Activated CD8-positive, alpha-beta memory T cell treated with anti-CD3 and anti-CD28 coated beads for 36 hours (primary cell): ENCODE measurements at regions not wholly inside any gene's neighbourhood (a gene's known extent, or its start where the extent isn't known, plus 50 kb on each side); places are given as distances from the start of the nearest gene placed in this dataset.

Experiments
- CTCF ChIA-PET: fragments of 350-600 bp; sonication (Branson Sonifier 250); formaldehyde crosslinking; loops from one replicate; lab custom pipeline; 2021; ENCODE audit warnings: antibody characterized with exemption; lab: Charles Lee
- POLR2A ChIA-PET: fragments of 350-600 bp; sonication (Branson Sonifier 250); formaldehyde crosslinking; loops from one replicate; lab custom pipeline; 2021; ENCODE audit warnings: antibody characterized with exemption; lab: Charles Lee

DNA sequence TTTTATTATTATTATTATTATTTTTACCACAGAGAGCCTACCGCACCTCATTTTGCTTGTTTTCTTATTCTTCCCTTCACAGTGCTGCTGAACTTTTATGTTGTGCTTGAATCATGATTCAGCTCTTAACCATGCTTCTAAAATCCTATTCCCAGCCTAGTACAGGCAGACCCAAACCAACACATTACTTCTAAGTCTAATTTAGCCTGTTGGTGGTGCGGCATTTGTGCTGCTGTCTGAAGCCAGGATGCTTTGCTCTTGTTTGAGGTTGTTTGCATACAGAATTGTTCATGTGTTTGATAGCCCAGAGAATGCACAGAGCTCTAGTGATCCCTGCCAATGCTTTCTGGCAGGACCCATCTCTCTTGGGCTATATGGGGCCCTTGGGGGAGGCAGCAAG is 213.5 kb upstream of the KCNG1 start:
- CTCF ChIA-PET: interaction anchor here (0.9 kb wide), 1 partner anchor 15 kb away, joined by 4 read pairs; no protein-coding TSS in a partner anchor

DNA sequence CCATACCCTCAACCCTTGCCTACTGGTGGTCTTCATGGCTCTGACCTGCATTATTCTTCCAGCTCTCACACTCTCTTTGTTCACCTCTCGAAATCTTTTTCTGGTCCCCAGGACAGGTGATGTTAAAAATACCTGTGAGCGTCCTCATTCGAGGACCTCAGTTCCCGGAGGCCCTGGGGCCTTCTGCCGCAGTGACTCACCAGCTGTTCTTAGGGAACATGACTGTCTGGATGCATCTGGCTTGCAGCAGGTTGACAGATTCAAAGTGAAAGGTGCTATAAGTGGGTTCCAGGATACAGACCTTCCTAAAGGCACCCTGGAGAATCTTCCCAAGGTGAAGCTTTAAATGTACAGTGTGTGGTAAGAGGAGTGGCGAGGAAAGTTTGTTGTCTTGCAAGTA is 210.4 kb upstream of the KCNG1 start:
- ChIA-PET CTCF (interaction anchor here (0.6 kb wide), 1 partner anchor 70 kb away, joined by 3 read pairs; no protein-coding TSS in a partner anchor), POLR2A (no interaction called here)

More for the DNA sequence above, 213.5 kb upstream of the KCNG1 start:
- POLR2A ChIA-PET: no interaction called here

DNA sequence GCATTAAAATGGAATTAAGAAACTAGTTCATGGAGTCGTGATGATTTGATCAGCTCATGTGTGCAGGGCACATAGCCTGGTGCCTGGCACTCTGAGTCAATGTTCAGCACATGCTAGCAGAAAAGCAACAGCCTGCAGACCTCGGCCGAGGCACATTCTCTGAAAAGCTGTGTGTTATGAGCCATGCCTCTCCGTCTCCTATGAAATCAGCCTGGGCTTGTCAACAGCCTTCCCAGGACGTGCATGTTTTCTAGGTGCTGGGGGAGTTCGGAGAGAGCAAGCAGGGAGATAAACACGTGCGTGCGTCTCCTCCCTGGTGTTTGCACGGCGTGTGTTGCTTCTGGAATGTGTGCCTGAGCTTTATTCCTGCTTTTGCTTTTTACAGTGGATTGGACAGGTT is 207.8 kb upstream of the KCNG1 start:
- CTCF ChIA-PET: no interaction called here

DNA sequence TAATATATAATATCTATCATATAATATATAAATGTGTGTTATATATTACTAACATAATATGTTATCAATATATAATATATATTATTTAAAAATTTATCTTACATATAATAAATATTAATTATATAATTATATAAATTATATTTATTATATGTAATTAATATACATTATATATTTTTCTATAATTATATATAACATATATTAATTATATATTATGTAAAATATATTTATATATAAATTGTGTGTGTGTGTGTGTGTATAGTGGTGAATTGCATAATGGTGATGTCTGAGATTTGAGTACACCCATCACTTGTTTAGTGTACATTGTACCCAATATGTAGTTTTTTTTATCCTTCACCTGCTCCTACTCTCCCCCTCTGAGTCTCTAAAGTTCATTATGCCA is 205.9 kb upstream of the KCNG1 start:
- ChIA-PET CTCF (no interaction called here), POLR2A (no interaction called here)

More for the DNA sequence above, 207.8 kb upstream of the KCNG1 start:
- POLR2A ChIA-PET: no interaction called here

DNA sequence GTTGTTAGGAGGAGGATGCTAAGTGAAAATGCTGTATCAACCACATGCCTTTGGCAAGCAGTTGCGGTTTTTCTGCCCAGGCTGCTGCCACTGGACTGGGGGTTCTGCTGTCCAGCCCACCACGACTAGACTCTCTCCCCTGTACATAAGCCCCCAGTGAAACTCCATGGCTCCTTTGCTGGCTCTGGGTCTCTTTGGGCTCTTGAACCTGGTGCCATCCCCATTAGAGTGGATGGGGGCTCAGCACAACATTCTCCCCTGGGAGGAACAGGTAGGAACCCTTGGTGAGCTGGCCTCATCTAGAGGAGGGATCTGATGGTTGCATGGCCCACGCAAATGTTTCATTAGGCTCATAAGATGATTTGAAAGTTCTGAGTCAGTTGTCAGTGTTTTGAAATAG is 204.8 kb upstream of the KCNG1 start:
- POLR2A ChIA-PET: no interaction called here

DNA sequence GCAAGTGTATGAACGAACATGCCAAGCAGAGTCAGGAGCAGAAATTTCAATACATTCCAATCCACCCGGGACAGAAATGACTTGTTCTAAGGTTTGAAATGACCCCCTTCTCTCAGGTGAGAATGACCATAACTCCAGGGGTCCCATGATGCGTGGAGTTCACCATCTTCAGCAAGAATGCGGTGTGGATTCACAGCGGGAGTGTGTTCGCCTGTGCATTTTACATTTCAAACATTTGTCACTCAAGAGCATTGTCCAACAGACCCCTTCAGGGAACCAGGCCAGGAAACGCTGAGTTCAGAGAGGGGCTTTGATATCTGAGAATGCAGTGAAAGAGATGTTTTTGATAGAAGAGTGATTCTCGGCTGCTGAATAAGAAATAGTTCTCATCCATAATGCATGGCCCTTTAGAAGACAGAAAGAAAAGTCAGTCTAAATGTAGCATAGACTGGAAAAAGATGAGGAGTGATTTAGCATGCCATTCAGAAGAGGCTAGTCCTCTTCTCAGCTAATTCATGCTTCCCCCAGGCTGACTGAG is 200.3 kb upstream of the KCNG1 start:
- CTCF ChIA-PET: interaction anchor here (2.0 kb wide), 1 partner anchor 230 kb away, joined by 5 read pairs; no protein-coding TSS in a partner anchor

More for the DNA sequence above, 204.8 kb upstream of the KCNG1 start:
- CTCF ChIA-PET: no interaction called here

DNA sequence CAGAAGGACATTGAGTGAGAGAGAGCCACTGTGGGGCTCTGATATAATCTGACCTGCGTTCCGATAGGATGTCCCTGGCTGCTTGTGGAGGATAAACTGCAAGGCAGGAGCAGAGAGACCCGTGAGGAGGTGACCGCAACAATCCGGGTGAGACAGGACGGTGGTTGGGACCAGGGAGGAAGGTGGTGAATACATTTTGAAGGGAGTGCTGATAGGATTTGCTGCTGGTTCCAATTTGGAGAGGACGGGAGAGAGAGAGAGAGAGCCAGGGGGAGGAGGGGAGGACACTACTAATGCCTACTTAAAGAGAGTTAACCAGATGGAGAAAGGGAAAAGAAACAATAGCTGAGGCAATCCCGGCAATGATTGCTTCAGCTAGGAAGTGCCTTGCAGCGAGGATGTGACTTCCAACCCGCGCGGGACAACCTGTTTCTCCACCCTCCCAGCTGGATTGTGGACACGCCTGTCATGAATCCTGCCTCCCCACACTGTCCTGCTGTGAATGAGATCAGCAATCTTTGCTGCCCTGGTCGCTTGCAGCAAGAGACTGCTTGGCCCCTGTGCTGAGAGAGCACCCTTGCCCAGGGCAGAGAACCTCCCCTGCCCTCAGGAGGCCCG is 199.0 kb upstream of the KCNG1 start:
- ChIA-PET POLR2A (no interaction called here), CTCF (interaction anchor here (0.6 to 2.0 kb wide), 4 partner anchors 15 to 234 kb away, joined by 3 to 5 read pairs (median 4); no protein-coding TSS in a partner anchor)

More for the DNA sequence above, 200.3 kb upstream of the KCNG1 start:
- POLR2A ChIA-PET: no interaction called here

DNA sequence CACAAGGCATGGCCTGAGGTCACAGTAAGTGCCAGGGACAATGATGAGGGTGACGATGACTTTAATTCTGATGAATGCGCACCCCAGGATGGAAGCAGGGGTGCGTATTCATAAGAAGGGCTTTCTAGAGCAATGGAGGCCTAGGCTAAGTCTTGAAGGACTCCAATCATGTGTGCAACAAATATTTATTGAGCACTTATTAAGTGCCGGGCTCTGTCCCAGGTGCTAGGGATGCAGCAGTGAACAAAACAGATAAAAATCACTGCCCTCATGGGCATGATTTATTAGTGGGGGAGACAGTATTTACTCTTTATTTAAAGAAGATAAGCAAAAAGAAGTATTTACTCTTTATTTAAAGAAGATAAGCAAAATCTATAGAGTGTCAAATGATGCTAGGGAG is 198.2 kb upstream of the KCNG1 start:
- ChIA-PET POLR2A (no interaction called here), CTCF (interaction anchor here (0.6 to 1.9 kb wide), 6 partner anchors 15 to 687 kb away, joined by 3 to 4 read pairs (median 3); no protein-coding TSS in a partner anchor)

DNA sequence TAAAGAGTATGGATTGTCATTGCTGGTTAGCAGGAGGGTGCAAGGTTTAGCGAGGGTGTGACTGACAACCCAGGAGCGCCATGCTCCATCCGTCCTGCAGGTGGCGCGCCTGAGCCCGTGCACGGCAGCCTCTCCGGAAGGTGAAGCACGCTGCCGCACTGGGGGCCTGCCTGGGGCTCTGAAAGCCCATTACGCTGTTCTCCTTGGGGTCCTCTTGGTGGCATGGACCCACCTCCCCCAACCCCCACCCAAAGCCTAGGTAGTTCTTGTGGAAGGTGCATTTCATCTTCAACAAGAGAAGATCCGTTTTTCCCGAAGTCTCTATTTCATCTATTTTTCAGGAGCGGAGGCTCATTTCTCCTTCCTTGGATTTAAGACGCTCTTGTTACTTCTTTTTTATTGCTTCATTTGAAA is 197.4 kb upstream of the KCNG1 start:
- CTCF ChIA-PET: interaction anchor here (1.9 kb wide), 1 partner anchor 16 kb away, joined by 4 read pairs; no protein-coding TSS in a partner anchor
- POLR2A ChIA-PET: no interaction called here

DNA sequence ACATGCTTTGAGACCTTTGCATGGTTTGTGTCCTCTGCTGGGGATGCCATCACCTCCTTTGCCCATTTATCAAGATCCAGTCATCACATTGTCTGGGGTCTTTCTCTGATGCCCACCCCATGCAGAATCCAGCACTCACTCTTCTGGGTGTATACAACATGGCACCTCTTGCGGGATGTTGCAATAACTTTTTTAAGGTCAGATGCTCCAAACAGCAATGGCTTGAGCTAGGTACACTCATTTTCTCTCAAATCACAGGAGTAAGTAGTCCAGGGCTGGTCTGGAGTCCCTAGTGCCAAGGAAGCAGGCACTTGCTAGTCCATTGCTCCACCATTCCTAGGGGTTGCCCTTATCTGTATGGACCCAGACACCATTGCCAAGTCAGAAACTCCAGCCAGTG is 196.6 kb upstream of the KCNG1 start:
- ChIA-PET CTCF (interaction anchor here (1.5 kb wide), 1 partner anchor 87 kb away, joined by 5 read pairs; no protein-coding TSS in a partner anchor), POLR2A (no interaction called here)

DNA sequence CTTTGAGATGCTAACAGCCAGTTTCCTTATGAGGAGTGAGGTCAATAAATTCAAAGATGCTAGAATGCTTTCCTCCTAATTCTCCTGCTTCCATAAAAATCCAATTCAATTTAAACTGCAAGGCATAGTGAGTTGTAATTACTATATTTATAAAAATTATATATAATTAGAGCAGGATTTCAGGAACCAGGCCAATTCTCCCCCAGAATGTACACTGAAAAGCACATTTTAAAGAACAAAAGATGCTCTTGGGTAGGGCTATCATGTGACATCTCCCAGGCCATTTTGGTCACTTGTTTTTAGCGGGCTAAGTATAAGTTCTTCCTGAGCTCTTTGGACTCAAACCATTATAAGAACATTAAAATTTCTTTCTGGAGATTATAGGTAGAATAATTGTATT is 195.7 kb upstream of the KCNG1 start:
- CTCF ChIA-PET: interaction anchor here (1.1 to 1.5 kb wide), 2 partner anchors 88 to 237 kb away, joined by 3 to 5 read pairs; no protein-coding TSS in a partner anchor
- POLR2A ChIA-PET: no interaction called here

DNA sequence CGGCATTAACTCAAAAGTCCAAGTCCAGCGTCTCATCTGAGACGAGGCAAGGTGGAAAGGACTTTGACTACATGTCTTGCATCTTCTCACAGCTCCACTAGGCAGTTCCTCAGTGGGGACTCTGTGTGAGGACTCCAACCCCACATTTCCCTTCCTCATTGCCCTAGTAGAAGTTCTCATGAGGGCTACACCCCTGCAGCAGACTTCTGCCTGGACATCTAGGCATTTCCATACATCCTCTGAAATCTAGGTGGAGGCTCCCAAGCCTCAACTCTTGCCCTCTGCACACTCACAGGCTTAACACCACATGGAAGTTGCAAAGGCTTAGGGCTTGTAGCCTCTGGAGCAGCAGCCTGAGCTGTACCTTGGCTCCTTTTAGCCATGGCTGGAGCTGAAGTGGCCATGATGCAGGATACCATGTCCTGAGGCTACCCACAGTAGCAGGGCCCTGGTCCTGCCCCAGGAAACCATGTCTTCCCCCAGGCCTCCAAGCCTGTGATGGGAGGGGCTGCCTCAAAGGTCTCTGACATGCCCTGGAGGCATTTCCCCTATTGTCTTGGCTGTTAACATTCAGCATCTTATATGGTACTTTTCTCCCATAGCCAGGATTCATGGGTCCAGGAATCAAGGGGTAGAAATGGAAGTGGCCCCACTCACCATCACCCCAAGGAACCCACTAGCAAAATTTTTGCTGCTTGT is 194.6 kb upstream of the KCNG1 start:
- POLR2A ChIA-PET: no interaction called here
- CTCF ChIA-PET: no interaction called here

DNA sequence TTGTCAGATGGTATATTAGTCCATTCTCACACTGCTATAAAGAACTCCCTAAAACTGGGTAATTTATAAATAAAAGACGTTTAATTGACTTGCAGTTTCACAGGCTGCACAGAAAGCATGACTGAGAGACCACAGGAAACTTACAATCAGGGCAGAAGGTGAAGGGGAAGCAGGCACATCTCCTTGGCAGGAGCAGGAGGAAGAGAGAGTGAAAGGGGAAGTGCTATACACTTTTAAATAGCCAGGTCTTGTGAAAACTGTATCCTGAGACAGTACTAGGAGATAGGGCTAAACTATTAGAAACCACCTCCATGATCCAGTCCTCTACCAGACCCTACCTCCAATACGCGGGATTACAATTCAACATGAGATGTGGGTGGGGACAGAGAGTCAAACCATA is 193.9 kb upstream of the KCNG1 start:
- ChIA-PET CTCF (no interaction called here), POLR2A (no interaction called here)

DNA sequence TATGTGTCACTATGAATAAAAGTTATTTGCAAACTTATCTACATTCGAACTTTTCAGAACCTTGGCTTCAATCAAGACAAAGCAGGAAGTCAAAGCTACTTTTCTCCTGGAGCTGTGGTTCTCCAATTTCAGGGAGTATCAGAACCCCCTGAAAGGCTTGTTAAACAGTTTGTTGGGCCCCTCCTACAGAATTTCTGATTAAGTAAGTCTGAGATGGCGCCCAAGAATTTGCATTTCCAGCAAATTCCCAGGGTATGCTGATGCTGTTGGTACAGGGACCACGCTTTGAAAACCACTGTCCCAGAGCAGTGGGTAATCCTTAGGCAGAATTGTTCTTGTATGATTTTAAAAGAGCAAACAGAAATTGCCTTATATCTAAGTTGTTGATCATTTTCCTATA is 189.9 kb upstream of the KCNG1 start:
- POLR2A ChIA-PET: no interaction called here
- CTCF ChIA-PET: interaction anchor here (0.6 to 1.3 kb wide), 2 partner anchors 106 to 546 kb away, joined by 3 read pairs; no protein-coding TSS in a partner anchor

DNA sequence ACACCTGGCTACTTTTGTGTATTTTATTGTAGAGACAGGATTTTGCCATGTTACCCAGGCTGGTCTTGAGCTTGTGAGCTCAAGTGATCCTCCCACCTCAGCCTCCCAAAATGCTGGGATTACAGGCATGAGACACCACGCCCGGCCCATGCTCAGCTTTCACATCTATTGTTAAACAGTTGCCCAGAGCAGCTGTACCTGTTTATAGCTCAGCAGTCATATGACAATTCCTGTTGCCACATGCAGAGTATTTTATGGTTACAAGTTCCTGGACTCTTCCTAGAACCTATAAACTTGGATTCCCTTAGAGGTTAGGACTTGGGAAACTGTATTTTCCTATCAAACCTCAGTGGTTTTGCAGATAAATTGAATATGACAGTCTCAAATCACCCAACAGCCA is 188.3 kb upstream of the KCNG1 start:
- ChIA-PET POLR2A (no interaction called here), CTCF (no interaction called here)

DNA sequence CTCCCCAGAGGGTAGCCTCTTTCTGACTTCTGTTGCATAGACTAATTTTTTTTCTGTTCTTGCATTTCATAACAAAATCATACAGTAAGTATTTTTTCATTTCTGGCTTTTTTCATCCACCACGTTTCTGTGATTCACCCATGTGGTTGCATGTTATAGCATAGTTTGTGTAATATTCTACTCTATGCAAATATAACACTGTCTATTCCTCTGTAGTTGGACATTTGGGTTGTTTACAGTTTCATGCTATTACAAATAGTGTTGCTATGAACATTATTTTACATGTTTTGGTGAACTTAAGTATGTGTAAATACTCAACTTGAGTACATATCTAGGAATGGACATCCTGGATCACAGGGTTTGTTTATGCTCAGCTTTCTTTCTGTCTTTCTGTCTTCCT is 187.2 kb upstream of the KCNG1 start:
- ChIA-PET CTCF (no interaction called here), POLR2A (no interaction called here)

DNA sequence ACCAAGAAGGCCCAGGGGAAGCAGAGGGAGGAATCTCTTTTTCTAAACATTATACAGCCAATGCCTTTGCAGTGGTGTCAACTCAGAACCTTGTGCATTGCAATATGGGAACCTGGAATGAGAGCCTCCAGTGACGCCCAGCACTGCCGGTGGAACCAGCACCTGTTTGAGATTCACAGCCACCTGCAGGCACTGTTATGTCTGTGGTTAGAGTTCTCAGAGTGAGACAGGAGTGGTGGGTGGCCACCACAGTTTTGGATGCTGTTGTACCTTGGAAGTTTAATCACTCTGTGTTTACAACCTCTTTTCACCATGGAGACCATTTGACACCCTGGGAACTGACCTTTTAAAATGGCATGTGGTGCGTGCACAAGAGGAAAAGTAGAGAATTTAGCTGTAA is 185.3 kb upstream of the KCNG1 start:
- ChIA-PET POLR2A (no interaction called here), CTCF (no interaction called here)

DNA sequence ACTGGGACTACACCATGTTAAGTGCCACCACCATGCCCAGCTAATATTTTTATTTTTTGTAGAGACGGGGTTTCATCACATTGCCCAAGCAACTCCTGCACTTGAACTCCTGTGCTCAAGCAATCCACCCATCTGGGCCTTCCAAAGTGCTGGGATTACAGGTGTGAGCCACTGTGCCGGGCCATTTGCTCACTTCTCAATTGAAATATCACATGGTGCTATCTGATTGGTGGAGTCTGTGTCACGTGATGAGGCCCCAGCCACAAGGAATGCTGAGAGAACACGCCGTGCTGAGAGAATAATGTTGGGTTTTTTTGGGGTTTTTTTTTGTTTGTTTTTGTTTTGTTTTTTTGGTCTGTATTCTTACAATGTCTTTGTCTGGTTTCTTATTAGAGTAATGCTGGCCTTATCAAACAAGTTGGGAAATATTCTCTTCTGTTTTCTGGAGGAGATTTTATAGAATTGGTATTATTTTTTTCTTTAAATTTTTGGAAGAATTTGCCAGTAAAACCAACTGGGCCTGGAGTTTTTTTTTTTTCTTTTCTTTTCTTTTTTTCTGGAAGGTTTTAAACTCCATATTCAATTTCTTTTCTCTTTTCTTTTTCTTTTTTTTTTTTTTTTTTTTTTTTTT is 183.2 kb upstream of the KCNG1 start:
- ChIA-PET CTCF (interaction anchor here (0.7 kb wide), 1 partner anchor 119 kb away, joined by 3 read pairs; no protein-coding TSS in a partner anchor), POLR2A (no interaction called here)

DNA sequence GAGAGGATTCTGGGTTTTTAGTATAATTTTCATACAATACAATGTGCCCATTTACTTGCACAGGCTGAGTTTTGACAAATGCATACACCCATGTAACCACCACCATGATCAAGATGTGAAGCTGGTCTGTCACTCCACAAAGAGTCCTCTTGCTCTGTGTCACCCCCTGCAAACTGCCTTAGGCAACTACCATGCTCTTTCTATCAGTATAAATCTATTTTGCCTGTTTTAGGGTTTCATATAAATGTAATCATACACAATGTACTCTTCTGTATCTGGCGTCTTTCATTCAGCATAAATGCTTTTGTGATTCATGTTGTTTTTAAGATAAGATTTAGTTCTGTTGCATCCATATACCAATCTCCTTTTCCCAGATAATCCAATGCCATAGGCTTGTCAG is 181.9 kb upstream of the KCNG1 start:
- POLR2A ChIA-PET: no interaction called here

More for the DNA sequence above, 181.9 kb upstream of the KCNG1 start:
- CTCF ChIA-PET: no interaction called here
